Muscle of back (tissue), 3 donors: ENCODE measurements at regions not wholly inside any gene's neighbourhood (a gene's known extent, or its start where the extent isn't known, plus 50 kb on each side); places are given as distances from the start of the nearest gene placed in this dataset.

Source experiments
- DNase-seq, 3 donors: peaks; one replicate each; pipeline versions ENCODE4 v3.0.0 to v3.0.0-alpha.2; 2013

DNA sequence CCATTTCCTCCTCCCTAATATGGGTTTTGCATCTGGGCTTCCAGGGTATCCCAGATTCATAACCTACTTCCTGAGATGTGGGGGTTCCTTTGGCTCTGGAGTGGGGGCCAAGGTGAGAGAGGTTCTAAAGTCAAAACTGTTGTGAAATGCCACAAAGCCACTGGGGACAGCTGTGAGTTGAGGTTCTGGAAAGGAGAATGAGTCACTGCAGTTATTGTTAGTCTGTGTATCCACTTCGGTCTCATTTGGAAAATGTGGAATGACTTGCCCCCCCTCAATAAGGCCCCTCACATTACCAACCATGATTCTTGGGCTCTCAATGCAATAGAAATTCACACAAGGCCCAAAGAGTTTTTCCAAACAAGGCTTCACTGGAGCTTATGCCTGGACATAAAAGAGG is 51.1 kb upstream of the LGALSL start:
- peak in 1 of 3 donors; percentile 22 for DNase-seq

DNA sequence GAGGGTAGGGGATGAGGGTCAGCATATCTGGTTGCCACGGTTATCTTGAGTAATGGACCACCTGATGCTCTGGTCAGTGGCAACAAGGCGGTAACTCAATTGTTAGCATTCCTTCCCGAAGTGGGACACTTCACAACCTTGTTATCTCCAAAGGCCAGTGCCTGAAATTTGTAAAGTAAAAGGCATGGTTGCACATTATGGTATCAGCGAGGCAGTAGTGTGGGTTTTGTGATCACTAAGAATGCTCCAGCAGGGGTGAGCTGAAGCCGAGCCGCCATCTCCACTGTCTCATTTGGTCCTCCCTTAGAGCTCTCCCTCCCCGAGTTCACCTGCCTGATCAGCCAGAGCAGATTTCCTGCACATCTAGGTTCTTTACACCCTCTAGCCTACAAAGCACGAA is 50.5 kb upstream of the LGALSL start:
- DNase-seq: no peak

DNA sequence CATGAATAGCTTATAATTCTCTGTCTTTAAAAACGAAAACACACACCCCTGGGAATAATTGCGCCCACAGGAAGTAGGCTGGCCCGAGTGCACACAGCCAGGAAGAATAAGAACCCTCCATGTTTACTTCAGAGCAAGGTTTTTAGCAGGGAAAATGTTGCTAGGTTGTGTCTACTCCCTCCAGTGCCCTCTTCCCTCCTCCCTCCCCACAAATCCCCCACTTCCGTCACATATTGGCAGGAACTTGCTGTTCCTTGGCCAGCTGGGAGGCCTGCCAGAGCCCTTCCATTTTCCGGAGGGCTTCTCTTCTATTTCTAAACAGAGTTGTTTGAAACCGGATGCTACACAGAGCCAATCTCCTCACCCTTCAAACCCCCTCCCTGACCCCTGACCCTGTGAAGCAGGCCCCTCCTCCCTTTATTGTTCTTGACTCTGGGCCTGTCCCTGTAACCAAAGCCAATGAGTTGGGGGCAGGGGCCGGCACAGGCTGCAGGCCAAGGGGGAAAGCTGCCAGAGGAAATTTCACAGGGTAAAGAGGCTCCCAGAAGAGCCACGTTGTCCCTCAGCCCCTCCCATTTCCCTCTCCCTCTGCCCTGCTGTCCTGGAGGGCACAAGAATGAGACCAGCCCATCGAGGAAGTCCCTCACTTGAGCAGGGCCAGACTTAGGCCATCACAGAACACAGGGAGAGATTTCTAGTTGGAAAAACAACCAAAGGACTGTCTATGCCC is 49.8 kb upstream of the LGALSL start:
- peak; percentile 77 to 94 (median 86) for DNase-seq
